ENCODE measurements at regions not wholly inside any gene's neighbourhood (a gene's known extent, or its start where the extent isn't known, plus 50 kb on each side); places are given as distances from the start of the nearest gene placed in this dataset.
"Not testable (repeated sequence)": the region's sequence is repeated elsewhere in the genome, so short reads cannot be mapped to it uniquely, and the experiment has no call there.

GRCh38 chr10:10658172-10658785 lies 359.4 kb upstream of the CELF2 start:
- DNase-seq, result no peak

GRCh38 chr10:10660054-10660453 lies 357.6 kb upstream of the CELF2 start:
- no peak for DNase-seq

DNA sequence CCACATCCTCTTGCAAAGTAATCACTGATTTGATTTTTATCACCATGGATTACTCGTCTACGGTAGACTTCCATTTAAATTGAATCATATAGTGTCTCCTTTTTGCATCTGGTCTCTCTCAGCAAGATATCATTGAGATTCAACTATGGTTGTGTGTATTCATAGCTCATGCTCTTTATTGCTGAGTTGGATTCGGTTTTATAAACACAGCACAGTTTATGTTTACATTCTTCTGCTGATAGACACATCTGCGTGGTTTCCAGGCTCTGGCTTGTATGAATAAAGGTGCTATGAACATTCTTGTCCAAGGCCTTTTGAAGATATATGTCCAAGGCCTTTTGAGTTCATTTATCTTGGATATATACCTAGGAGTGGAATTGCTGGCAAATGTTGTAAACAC lies 356.5 kb upstream of the CELF2 start:
- no peak for DNase-seq

DNA sequence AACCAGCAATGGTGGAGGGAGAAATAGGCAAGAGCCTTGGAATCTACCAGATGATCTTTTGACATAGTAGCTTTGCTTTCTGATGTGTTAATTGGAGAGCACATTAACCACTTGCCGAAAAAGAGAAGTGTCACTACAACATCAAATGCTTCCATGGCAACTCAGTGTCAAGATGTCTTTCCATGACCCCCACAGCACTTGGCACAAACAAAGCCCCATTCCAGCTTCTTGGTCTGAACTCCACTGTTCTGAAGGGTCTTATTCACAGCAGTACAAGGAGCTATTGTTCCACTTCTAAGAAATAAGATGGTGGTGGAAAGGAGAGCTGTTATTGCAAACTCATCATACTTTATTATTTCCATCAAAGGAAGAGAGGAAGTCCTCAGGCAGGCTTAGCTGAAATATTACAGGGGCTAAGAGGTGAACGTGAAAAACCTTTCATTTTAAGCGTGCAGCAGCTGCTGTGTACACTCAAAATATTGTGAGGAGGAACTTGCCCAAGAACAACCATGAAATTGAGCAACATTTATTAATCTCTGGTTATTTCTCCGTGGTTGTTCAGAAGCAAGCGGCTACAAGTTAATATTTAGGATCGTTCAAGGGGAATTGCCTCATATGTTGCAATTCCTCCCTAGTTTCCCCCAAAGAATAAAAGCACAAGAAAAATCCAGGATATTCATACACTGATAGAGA lies 354.8 kb upstream of the CELF2 start:
- DNase-seq, result no peak

DNA sequence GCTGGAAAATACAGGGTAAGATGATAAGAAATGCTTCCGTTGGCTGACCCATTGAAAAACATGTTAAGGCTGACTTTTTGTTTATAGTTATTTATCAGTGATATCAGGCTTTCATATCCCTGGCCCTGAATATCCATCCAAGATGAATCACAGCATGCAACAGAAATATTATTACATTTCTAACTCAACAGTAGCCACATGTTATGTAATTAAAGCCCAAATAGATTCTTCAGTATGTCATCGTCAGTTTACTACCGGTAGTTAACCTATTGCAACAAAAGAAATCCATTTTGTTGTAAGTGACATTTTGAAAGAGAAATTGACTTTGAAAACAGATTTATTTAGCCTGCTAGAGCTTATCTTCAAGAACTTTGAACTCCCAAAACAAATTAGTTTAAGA lies 354.1 kb upstream of the CELF2 start:
- no peak for DNase-seq

DNA sequence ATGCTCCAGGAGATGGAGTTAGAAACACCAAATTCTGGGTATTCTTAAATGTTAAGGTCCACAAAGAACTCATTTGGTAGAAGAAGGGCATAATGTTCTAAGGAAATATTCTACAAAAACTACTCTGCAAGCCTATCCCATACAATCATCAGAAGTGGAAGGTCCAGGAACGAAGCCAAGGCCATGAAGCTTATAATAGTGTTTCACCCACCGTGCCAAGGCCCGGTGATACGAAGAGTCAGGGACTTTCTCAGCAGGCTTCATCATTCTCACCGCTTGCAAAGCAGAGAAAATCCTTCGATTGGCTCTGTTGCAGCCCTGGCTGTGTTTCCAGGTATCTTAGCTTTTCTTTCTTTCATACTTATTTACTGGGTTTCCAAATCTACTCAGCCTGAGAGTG lies 351.9 kb upstream of the CELF2 start:
- DNase-seq, result no peak

DNA sequence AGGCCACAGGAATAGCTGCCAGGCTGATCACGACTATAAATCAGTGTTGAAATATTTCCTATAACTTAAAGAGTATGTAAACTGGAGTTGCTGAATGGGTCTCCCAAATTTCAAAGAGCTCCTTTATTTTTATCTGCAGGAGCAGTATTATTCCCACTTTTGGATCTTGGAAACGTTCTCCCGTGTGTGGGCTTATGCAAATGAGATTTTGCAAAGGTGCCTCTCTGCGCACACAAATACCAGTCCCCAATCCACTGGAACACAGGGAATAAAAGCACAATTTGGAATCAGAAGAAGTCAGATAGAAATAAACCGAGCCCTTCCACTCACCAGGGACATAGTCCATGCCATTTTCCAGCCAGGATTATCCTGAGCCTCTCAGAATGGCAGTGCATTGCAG lies 350.2 kb upstream of the CELF2 start:
- DNase-seq, result no peak

GRCh38 chr10:10676972-10677371 lies 340.7 kb upstream of the CELF2 start:
- DNase-seq, result no peak

- DNase-seq, result peak; percentile 35
Observed at GRCh38 chr10:10677479-10677878, 340.2 kb upstream of the CELF2 start.

GRCh38 chr10:10680496-10680895 lies 337.2 kb upstream of the CELF2 start:
- DNase-seq, result no peak

DNA sequence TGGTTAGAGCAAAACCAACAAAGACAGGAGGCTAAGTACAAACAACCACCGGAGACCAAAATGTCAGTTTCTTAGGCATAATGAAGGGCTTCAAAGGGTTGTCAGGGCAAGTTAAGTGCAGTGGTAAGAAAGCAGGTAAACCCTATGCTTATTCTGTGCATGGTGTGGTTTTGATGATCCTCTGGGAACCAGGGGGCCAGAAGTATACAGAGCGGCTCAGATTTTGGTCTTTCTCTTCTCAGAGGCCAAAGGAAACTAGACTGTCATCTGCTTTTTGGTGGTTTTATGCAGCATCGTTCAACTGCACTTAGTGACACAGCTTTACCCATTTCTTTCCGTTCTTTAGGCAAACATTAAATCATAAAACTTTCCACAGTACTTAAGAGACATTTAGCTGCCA lies 332.7 kb upstream of the CELF2 start:
- no peak for DNase-seq

- no peak for DNase-seq
Observed at GRCh38 chr10:10685566-10685965, 332.1 kb upstream of the CELF2 start.

- DNase-seq, result no peak
Observed at GRCh38 chr10:10687751-10688150, 329.9 kb upstream of the CELF2 start.

- DNase-seq, result no peak
Observed at GRCh38 chr10:10699427-10699826, 318.2 kb upstream of the CELF2 start.

GRCh38 chr10:10701084-10701611 lies 316.5 kb upstream of the CELF2 start:
- DNase-seq, result no peak

DNA sequence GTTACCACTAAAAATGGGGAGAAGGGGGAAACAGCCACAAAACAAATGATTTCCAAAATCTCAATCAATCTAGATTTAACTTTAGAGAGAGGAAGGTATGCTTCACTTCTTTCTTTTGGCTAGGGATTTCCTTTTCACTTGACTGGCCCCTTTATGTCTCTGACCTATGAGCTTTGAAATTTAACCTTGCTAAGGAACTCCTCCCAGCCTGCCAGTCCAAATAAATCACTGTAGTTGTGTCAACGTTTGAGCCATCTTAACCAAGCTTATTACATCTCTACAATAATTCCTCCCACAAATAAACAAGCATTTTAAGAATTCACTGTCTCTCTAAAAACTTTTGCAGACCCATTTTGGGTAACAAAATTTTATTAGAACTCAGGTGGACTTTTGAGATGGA lies 315.5 kb upstream of the CELF2 start:
- DNase-seq, result no peak

- no peak for DNase-seq
Observed at GRCh38 chr10:10703382-10703781, 314.3 kb upstream of the CELF2 start.

GRCh38 chr10:10712155-10712704 lies 305.4 kb upstream of the CELF2 start:
- no peak for DNase-seq

GRCh38 chr10:10714327-10714726 lies 303.3 kb upstream of the CELF2 start:
- no peak for DNase-seq

GRCh38 chr10:10716972-10717371 lies 300.7 kb upstream of the CELF2 start:
- no peak for DNase-seq

DNA sequence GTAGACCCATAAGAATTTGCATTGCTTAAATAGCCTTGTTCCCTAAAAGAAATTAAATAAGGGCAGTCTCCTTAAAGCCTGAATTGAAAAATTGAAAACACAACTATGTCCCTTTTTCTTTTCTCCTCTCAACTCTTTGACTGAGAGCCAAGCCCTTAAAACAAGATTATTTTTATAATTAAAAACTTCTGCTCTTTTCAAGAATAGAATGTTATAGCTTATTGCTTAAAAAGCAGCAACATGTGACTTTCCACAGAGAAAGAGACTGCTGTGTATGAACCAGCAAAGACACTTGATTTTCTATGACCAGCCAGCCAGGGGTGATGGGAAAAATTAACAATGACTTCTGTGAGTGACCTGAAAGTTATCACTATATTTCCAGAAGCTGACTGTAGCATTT lies 295.2 kb upstream of the CELF2 start:
- no peak for DNase-seq

- no peak for DNase-seq
Observed at GRCh38 chr10:10725196-10725595, 292.5 kb upstream of the CELF2 start.

GRCh38 chr10:10726101-10726500 lies 291.6 kb upstream of the CELF2 start:
- DNase-seq, result no peak

- not testable (repeated sequence) for DNase-seq
Observed at GRCh38 chr10:10727411-10727810, 290.3 kb upstream of the CELF2 start.

DNA sequence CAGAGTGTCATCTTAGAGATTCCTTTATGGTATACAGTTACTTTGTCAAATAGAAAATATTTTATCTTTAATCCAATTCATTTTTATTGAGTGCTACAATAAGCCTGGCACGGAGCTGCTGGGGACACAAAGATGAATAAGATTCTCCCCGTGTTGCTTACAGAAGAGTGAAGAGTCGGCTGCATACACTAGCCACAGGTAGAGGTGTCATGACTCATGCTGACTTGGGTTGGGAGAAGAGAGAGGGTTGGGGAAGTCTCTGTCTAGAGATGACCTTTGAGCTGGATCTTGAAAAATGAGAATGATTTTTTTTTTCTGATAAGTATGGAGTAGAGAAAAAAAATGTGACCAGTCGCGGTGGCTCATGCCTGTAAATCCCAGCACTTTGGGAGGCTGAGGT lies 289.9 kb upstream of the CELF2 start:
- DNase-seq, result no peak

All from NCI-H774 (cell line).